ENCODE measurements at regions not wholly inside any gene's neighbourhood (a gene's known extent, or its start where the extent isn't known, plus 50 kb on each side); places are given as distances from the start of the nearest gene placed in this dataset.

DNA sequence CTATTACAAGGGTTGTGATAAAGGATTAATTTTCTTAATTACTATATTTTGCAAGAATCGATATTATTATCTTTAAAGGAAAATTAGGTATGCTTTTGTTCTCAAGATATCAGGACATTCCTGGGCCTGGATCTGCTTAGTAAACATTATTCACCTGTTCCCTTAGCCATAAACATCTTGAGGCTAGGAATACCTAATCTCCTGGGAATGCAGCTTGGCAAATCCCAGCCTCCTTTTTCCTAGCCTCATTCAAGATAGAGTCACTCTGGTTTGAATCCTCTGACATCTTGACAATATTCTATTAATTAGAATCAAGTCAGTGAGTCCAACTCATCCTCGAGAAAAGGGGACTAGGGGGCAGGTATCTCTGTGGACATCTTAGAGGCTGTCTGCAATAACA is 327.1 kb downstream of the STIM2 start:
- TF ChIP-seq POLR2A (IDR thresholded peaks at IDR 0.05; ENCODE audit: low read depth, low read length) (no peak), TAF1 (IDR thresholded peaks at IDR 0.05; ENCODE audit: borderline replicate concordance, low read depth, low read length) (no peak), POLR2AphosphoS5 (IDR thresholded peaks at IDR 0.05; ENCODE audit: low read depth, low read length) (no peak)
- DNase-seq (ENCODE audit: insufficient read length) = no peak
- FAIRE-seq = no peak

DNA sequence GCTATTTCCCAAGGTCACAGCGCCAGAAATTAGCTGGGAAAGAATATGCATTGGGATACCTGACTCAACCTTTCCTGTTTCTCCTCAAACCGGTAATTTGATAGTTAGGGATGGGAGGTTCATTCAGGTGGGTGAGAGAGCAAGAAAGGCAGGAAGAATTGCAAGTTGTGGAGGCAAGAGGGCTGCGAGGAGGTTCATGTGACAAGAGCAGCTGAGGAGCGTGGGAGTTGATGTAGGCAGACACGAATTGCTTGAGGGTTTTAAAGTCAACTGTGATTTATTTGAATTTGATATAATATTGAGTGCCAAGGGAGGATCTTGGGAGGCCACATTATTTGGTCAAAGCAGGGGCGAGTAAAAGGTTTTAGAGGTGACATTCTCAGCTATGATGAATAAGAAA is 329.0 kb downstream of the STIM2 start:
- TF ChIP-seq POLR2AphosphoS5 (IDR thresholded peaks at IDR 0.05; ENCODE audit: low read depth, low read length) (no peak), TAF1 (IDR thresholded peaks at IDR 0.05; ENCODE audit: borderline replicate concordance, low read depth, low read length) (no peak), POLR2A (IDR thresholded peaks at IDR 0.05; ENCODE audit: low read depth, low read length) (no peak)
- no peak for FAIRE-seq
- DNase-seq (ENCODE audit: insufficient read length) = no peak

DNA sequence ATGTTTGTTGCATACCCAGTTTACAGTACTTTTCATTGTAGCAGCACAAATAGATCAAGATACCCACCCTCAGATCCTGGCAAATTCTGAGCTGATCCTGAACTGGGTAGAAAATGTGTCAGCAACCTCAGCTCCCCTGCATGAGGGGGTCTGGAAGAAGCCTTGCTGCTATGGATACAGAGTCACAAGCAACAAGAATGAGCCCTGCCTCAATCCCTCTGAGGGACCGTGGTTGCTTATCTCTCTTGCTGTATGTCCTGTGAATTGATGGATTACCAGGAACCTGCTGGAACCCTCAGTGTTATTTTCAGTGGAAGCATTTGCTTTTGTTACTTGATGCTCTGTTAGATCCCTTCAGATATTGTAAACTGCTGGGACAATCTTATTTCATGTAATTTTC is 331.0 kb downstream of the STIM2 start:
- TF ChIP-seq POLR2AphosphoS5 (IDR thresholded peaks at IDR 0.05; ENCODE audit: low read depth, low read length) = no peak
- no peak for TF ChIP-seq TAF1 (IDR thresholded peaks at IDR 0.05; ENCODE audit: borderline replicate concordance, low read depth, low read length)
- TF ChIP-seq POLR2A (IDR thresholded peaks at IDR 0.05; ENCODE audit: low read depth, low read length) = no peak
- FAIRE-seq (no peak), DNase-seq (ENCODE audit: insufficient read length) (no peak)

DNA sequence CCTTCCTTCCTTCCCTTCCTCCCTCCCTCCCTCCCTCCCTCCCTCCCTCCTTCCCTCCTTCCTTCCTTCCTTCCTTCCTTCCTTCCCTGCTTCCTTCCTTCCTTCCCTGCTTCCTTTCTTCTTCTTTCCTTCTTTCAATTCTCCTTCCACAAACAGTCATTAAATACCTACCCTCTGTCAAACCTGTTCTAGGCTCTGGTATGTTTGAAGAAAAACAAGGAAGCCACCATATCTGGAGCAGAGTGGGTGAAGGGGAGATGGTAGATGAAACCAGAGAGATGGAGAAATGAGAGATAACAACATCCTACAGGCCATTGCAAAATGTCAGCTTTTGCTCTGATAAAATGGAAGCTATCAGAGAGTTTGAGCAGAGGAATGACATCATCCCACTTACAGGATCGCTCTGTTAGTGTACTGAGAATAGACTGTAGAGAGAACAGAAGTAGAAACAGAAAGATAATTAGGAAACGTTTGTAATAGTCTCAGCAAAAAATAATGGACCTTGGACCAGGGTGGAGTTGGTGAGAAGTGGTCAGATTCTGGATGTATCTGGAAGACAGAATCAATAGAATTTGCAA is 334.0 kb downstream of the STIM2 start:
- DNase-seq (ENCODE audit: insufficient read length) (no peak), FAIRE-seq (no peak)

DNA sequence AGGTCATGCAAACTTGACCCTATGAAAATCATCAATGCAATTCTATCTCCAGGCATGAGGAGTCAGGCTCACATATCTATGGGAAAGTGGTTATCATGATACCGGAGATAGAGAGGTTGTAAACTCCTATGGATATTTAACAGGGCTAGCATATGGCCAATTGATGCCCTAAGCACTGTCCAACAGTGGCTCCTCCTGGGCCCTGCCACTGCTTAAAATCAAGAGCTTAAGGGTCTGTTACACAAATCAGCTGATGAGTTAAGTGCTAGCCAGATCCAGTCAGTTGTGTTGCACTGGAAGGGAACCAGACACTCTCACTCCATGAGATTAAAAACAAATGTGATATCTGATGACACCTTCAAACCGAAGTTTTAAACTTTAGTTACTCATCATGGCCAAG is 337.6 kb downstream of the STIM2 start:
- DNase-seq (ENCODE audit: insufficient read length) = no peak
- TF ChIP-seq POLR2AphosphoS5 (IDR thresholded peaks at IDR 0.05; ENCODE audit: low read depth, low read length) (no peak), POLR2A (IDR thresholded peaks at IDR 0.05; ENCODE audit: low read depth, low read length) (no peak), TAF1 (IDR thresholded peaks at IDR 0.05; ENCODE audit: borderline replicate concordance, low read depth, low read length) (no peak)
- FAIRE-seq = no peak

More for the DNA sequence above, 334.0 kb downstream of the STIM2 start:
- TF ChIP-seq POLR2A (IDR thresholded peaks at IDR 0.05; ENCODE audit: low read depth, low read length) (no peak), POLR2AphosphoS5 (IDR thresholded peaks at IDR 0.05; ENCODE audit: low read depth, low read length) (no peak)

DNA sequence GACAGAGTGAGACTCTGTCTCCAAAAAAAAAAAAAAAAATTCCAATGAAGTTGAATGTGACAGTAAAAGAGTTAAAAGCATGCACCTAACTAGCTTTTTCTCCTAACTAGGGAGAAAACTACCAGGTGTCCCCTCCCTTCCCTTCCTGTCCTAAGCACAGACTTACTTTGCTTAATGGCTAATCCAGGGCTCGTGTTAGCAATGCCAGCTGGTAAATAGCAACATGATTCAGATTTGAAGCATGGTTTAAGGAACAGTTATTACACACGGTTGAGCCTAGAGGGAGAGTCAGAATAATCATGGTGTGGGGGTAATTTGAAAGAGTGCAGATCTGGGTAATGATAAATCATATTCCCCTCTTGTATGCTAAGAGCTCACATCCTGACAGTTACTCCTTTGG is 338.3 kb downstream of the STIM2 start:
- TF ChIP-seq POLR2A (IDR thresholded peaks at IDR 0.05; ENCODE audit: low read depth, low read length) = no peak
- no peak for TF ChIP-seq TAF1 (IDR thresholded peaks at IDR 0.05; ENCODE audit: borderline replicate concordance, low read depth, low read length)
- TF ChIP-seq POLR2AphosphoS5 (IDR thresholded peaks at IDR 0.05; ENCODE audit: low read depth, low read length) = no peak
- DNase-seq (ENCODE audit: insufficient read length) (no peak), FAIRE-seq (no peak)

DNA sequence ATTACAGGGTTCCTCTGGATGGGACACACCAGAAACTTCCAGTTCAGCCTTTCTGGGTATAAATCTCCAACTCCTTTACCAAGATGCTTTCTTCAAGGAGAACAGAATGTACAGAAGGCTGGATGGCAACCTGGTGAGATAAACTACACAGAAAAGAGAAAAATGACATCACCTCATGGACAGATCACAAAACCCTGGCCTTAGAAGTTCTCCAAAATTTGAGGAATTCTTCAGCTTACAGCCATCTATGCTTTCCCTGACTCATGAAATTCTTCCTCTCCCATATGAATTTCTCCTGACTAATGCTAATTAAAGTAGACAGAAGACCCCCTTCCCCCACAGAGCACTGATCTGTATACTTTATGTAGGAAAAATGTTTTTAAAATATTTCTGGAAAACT is 345.4 kb downstream of the STIM2 start:
- no peak for FAIRE-seq
- TF ChIP-seq POLR2AphosphoS5 (IDR thresholded peaks at IDR 0.05; ENCODE audit: low read depth, low read length) = no peak
- TF ChIP-seq TAF1 (IDR thresholded peaks at IDR 0.05; ENCODE audit: borderline replicate concordance, low read depth, low read length) = no peak
- TF ChIP-seq POLR2A (IDR thresholded peaks at IDR 0.05; ENCODE audit: low read depth, low read length) = no peak
- DNase-seq (ENCODE audit: insufficient read length) = no peak

DNA sequence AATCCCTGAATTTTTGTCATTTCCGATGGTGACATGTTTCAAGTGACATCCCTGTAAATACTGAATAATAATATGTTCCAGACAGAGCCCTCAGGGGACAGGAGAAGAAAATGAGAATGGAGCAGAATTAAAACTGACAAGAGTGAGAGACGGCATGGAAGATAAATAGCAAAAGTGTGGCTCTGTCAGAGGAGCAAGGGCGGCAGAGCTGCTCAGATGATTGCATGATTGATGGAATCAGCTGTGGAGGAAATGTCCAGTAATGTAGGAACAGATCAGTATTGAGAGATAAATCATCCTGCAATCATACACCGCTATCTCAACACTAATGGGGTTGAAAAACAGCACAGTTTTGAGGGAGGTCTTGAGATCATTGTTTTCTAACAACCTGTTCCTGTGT is 350.3 kb downstream of the STIM2 start:
- DNase-seq (ENCODE audit: insufficient read length) (no peak), FAIRE-seq (no peak)
- TF ChIP-seq POLR2AphosphoS5 (IDR thresholded peaks at IDR 0.05; ENCODE audit: low read depth, low read length) (no peak), POLR2A (IDR thresholded peaks at IDR 0.05; ENCODE audit: low read depth, low read length) (no peak), TAF1 (IDR thresholded peaks at IDR 0.05; ENCODE audit: borderline replicate concordance, low read depth, low read length) (no peak)

DNA sequence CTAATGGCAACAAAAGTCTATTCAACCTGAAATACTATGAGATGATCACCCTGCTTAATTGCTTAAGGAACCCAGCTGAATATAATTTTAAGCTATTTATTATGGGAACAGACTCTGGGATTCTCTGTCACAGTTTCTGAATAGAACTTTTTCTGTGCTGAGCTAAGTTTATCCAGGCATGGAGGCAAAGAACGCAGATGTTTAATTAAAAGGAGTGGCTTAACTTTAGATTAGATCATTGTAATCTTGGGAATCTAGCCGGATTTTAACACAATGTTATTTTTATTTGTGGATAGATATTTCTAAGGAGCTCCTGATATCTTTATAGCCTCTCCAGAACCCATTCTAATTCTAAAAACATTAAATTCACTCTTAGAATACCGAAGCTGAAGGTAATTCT is 353.4 kb downstream of the STIM2 start:
- FAIRE-seq (no peak), DNase-seq (ENCODE audit: insufficient read length) (no peak)
- no peak for TF ChIP-seq POLR2A (IDR thresholded peaks at IDR 0.05; ENCODE audit: low read depth, low read length)

DNA sequence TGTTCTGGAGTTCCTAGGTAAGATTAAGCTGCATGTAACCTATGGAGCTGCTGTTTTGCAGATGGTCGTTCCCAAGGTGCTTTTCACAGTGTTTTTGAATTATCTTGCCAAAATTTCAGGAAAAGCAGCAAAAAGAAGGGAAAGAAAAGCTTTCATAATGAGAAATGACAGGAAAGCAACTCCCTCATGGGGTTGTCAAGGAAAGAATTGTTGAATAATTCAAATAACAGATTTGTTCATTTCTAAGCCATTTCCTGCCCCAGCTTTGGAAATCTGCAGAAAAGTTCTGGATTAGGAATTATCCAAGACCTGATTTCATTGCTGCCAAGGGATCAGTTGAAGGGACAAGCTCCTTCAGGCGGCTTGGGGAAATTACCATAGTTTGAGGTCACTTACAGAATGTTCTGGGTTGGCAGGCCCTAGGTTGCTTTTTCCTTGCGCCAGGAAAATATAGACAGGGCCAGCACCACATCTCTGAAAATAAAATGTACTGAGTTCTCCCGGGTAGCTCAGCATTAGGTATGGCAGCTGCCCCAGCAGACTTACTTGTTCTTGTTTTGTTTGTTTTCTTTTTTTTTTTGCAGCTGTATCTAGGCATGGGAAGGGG is 354.7 kb downstream of the STIM2 start:
- no peak for DNase-seq (ENCODE audit: insufficient read length)
- FAIRE-seq = no peak
- TF ChIP-seq TAF1 (IDR thresholded peaks at IDR 0.05; ENCODE audit: borderline replicate concordance, low read depth, low read length) (no peak), POLR2AphosphoS5 (IDR thresholded peaks at IDR 0.05; ENCODE audit: low read depth, low read length) (no peak), POLR2A (IDR thresholded peaks at IDR 0.05; ENCODE audit: low read depth, low read length) (no peak)

DNA sequence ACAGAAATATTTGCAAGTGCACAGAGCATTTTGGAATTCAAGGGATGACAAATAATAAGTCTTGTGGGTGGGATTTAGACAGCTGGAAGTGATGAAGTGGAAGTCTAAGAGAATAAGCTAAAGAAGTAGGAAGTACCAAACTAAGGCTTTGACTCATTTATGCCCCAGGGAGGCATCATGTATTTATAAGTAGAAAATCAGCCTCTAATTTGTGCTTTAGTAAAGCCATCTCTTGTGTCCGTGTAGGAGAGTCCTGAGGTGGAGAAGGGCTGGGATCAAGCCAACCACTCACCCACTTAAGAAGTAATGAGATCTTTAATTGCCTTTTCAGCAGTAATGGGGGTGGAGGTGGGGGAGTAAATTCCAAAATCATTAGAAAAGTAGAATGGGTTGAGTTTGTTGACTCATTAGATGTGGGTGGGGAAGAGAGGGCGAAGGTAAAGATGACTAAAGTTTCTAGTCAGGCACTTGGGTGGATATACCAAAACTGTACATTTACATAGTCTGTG is 356.7 kb downstream of the STIM2 start:
- TF ChIP-seq POLR2AphosphoS5 (IDR thresholded peaks at IDR 0.05; ENCODE audit: low read depth, low read length) = no peak
- TF ChIP-seq POLR2A (IDR thresholded peaks at IDR 0.05; ENCODE audit: low read depth, low read length) = no peak
- no peak for TF ChIP-seq TAF1 (IDR thresholded peaks at IDR 0.05; ENCODE audit: borderline replicate concordance, low read depth, low read length)
- DNase-seq (ENCODE audit: insufficient read length) = no peak
- FAIRE-seq = no peak

DNA sequence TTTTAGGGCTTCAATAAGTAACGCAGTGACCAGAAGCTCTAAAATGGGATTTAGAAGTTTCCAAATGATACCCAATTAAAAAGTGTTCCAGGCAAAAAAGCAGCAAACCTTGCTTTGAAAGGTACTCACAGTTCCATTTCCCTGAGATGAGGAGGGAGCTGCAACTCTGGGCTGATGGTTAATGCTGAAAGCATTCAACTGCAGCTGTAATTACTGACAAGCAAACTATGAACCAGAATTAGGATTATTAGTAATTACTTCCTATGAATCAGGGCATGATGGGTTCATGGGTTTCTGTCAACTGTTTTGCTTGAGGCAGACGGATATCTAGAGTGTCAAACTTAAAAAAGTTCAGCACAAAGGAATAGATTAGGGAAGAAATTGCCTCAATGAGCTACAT is 357.4 kb downstream of the STIM2 start:
- DNase-seq (ENCODE audit: insufficient read length) (no peak), FAIRE-seq (no peak)
- TF ChIP-seq POLR2AphosphoS5 (IDR thresholded peaks at IDR 0.05; ENCODE audit: low read depth, low read length) = no peak
- TF ChIP-seq POLR2A (IDR thresholded peaks at IDR 0.05; ENCODE audit: low read depth, low read length) = no peak
- no peak for TF ChIP-seq TAF1 (IDR thresholded peaks at IDR 0.05; ENCODE audit: borderline replicate concordance, low read depth, low read length)
